Right lobe of liver (tissue), 6 donors: ENCODE measurements at regions not wholly inside any gene's neighbourhood (a gene's known extent, or its start where the extent isn't known, plus 50 kb on each side); places are given as distances from the start of the nearest gene placed in this dataset.

Experiments
- ATAC-seq, 4 donors: fragments of 200-7000 bp; cut with Tn5 transposase; one replicate each; pipeline ENCODE4 v1.9.1; 2020; ENCODE audit warnings: mild to moderate bottlenecking in 4 of 4, moderate library complexity in 4 of 4
- DNase-seq, 3 donors: peaks; one replicate each; pipeline ENCODE4 v3.0.0-alpha.2; 2020
- H3K27ac ChIP-seq, 3 donors: fragments of 200-600 bp; one replicate each; pipeline ENCODE4 v1.8.0; 2022
- H3K27me3 ChIP-seq, 2 donors: fragments of 200-600 bp; one replicate each; pipeline ENCODE4 v1.8.0; 2022
- H3K36me3 ChIP-seq, 4 donors: fragments of 200-600 bp; sonication (generic) in 1 of 4; one replicate each; pipeline versions ENCODE4 v1.5.1 to v1.8.0; 2017 to 2022; ENCODE audit warnings: control low read depth in 1 of 4
- H3K4me1 ChIP-seq, 4 donors: fragments of 200-600 bp; sonication (generic) in 1 of 4; one replicate each; pipeline versions ENCODE4 v1.5.1 to v1.8.0; 2017 to 2022; ENCODE audit warnings: control low read depth in 1 of 4
- H3K4me3 ChIP-seq, 3 donors: fragments of 200-600 bp; one replicate each; pipeline ENCODE4 v1.8.0; 2022
- H3K9me3 ChIP-seq, 4 donors: fragments of 200-600 bp; sonication (generic) in 1 of 4; one replicate each; pipeline versions ENCODE4 v1.5.1 to v1.8.0; 2017 to 2022; ENCODE audit warnings: control low read depth in 1 of 4
- POLR2A ChIP-seq: fragments of 450-650 bp; IDR thresholded peaks from one replicate; pipeline ENCODE4 v1.6.1; 2017; ENCODE audit warnings: antibody characterized with exemption, mild to moderate bottlenecking
- WGBS: methylation state at CpG from one replicate; pipeline ENCODE4 v1.1.6; 2018; ENCODE audit warnings: low coverage, low lambda C conversion rate; ENCODE audit not compliant: insufficient coverage; ENCODE audit errors: missing lambda C conversion rate; 5-methylcytosine and 5-hydroxymethylcytosine counted together
- intact Hi-C, 2 donors: fragments of 100-400 bp; cut with DNase I; formaldehyde crosslinking; loops; one replicate each; pipeline versions ENCODE4 v1.11.2 to v1.14.1; 2022
- TF ChIP-seq, protein P1 (sequence below), 4 donors: fragments of 200-600 bp in 3 of 4; fragments of 450-650 bp in 1 of 4; IDR thresholded peaks; one replicate each; pipeline versions ENCODE4 v1.5.1 to v1.8.0; 2016 to 2022; ENCODE audit warnings: antibody characterized with exemption in 4 of 4, mild to moderate bottlenecking in 2 of 4
- donor health status: DM: no; HTN: yes; CAD: no.
- donor health status: DM: no; HTN: no; CAD: no.
- donor health status: DM: no; HTN: no; CAD: no.
- donor health status: DM: no; HTN: yes; CAD: no.
- donor health status: DM: no; HTN: yes; CAD: no.

GRCh38 chr2:131417886-131418285 is 53.9 kb upstream of the RAB6D start:
- intact Hi-C loops, result no loop called here
- H3K4me1 ChIP-seq, result no peaks in the 10 kb centered on the region
- 64% methylated on average over 2 of the region's 2 CpGs for WGBS
- no peak overlapping the region for H3K4me3 ChIP-seq
- H3K27me3 ChIP-seq, result no peaks in the 10 kb centered on the region
- DNase-seq (no peak), ATAC-seq (no peak)
- H3K9me3 ChIP-seq, result no peaks in the 10 kb centered on the region
- TF ChIP-seq, protein P1, sequence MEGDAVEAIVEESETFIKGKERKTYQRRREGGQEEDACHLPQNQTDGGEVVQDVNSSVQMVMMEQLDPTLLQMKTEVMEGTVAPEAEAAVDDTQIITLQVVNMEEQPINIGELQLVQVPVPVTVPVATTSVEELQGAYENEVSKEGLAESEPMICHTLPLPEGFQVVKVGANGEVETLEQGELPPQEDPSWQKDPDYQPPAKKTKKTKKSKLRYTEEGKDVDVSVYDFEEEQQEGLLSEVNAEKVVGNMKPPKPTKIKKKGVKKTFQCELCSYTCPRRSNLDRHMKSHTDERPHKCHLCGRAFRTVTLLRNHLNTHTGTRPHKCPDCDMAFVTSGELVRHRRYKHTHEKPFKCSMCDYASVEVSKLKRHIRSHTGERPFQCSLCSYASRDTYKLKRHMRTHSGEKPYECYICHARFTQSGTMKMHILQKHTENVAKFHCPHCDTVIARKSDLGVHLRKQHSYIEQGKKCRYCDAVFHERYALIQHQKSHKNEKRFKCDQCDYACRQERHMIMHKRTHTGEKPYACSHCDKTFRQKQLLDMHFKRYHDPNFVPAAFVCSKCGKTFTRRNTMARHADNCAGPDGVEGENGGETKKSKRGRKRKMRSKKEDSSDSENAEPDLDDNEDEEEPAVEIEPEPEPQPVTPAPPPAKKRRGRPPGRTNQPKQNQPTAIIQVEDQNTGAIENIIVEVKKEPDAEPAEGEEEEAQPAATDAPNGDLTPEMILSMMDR (IDR thresholded peaks at IDR 0.05), result no peak
- no peak for TF ChIP-seq POLR2A
- no peaks in the 10 kb centered on the region for H3K36me3 ChIP-seq
- H3K27ac ChIP-seq, result no peak overlapping the region

- no peaks in the 10 kb centered on the region for H3K4me1 ChIP-seq
- peaks cover 0 to 3% of the 10 kb centered on the region in 2 donors for H3K27me3 ChIP-seq
- ATAC-seq (no peak), DNase-seq (no peak)
- intact Hi-C loops, result no loop called here
- no peaks in the 10 kb centered on the region for H3K9me3 ChIP-seq
- no peak overlapping the region for H3K27ac ChIP-seq
- H3K4me3 ChIP-seq, result no peak overlapping the region
- TF ChIP-seq, protein P1 (IDR thresholded peaks at IDR 0.05), result no peak
- WGBS, result 43% methylated on average over 1 of the region's 2 CpGs
- no peaks in the 10 kb centered on the region for H3K36me3 ChIP-seq
Measured at GRCh38 chr2:131413785-131414184, 49.8 kb upstream of the RAB6D start.
